GM12873 (cell line): ENCODE measurements at regions not wholly inside any gene's neighbourhood (a gene's known extent, or its start where the extent isn't known, plus 50 kb on each side); places are given as distances from the start of the nearest gene placed in this dataset.

Experiments used
- TF ChIP-seq, protein P1 (sequence below): IDR thresholded peaks from 2 replicates; pipeline ENCODE4 v1.5.1; 2012; ENCODE audit warnings: low read depth, mild to moderate bottlenecking, moderate library complexity, low read length, control low read depth; ENCODE audit not compliant: insufficient read depth; ENCODE audit errors: missing control alignments

DNA sequence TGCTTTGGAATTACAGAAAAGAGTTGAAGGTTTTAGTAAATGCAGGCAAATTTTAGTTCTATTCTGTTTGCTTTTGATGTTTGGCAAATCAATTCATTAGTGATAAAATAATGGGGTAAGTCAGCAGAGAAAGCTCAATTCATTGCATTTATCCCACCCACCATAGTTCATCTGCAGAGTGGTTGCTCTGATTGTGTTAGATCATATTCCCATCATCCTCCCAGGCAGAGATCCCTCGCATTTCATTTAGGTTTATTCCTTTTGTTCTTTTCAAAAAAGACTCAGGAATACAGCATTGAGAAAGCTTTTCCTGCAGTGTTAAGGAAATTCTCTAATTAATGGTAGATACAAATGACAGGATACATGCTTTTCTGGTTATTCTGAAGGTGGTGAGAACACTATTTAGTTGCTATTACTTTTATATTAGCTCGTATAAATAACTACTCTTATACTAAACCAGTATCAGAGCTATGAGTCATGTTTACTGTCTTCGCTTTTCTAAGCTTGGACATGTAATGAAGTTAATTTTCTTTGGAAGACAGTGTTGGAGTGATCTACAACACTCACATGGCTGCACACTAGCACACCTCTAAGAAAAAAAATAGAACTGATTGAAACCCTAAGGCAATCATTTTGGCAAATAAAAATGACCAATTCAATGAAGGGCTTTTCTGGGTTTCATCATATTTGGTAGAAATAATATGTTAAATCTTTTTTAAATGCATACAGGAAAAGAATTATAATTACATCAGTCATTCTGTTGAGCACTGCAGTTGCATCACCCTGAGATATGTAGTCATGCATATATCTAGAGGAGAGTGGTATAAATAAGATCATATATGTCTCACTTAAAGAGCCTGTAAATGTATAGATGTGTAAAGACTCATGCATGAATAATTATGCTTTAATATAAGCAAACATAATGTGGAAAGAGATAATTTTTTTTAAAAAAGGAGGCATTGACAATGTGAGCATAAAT, 351.6 kb downstream of the PCDH7 start:
- TF ChIP-seq, protein P1, sequence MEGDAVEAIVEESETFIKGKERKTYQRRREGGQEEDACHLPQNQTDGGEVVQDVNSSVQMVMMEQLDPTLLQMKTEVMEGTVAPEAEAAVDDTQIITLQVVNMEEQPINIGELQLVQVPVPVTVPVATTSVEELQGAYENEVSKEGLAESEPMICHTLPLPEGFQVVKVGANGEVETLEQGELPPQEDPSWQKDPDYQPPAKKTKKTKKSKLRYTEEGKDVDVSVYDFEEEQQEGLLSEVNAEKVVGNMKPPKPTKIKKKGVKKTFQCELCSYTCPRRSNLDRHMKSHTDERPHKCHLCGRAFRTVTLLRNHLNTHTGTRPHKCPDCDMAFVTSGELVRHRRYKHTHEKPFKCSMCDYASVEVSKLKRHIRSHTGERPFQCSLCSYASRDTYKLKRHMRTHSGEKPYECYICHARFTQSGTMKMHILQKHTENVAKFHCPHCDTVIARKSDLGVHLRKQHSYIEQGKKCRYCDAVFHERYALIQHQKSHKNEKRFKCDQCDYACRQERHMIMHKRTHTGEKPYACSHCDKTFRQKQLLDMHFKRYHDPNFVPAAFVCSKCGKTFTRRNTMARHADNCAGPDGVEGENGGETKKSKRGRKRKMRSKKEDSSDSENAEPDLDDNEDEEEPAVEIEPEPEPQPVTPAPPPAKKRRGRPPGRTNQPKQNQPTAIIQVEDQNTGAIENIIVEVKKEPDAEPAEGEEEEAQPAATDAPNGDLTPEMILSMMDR: no peak

DNA sequence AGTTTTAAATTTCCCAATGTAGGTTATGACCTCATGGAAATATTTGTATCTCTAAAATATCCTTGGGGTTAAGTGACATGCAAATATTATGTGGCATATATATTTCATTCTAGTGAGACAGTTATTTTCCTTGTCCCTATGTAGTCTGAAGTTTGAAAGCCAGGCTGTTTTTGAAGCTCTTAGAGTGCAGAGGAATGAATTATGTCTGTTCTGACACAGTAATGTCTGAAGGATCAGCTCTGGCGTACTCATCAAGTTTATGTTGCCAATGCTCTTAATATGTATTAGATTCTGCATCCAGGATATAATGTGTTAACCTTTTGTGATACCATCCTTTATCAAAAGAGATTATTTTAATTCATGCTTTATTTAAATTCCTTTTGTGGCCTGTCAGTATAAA, 355.8 kb downstream of the PCDH7 start:
- TF ChIP-seq, protein P1: no peak

DNA sequence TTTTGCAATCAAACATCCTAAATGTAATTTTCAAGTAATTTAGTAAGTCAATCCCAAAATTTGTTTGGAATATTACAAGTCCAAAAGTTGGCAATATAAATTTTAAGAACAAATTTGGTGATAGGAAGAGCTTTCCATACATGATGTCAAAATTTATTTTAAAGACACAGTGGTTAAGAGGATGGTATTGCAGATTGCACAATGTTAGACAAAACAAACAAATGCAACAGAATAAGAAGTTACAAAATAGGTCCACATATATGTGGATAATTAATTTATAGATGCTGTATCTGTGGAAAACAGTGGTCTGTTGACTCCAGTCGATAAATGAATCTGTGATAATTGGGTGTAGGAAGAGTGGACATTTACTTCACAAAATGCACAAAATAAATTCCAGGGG, 358.5 kb downstream of the PCDH7 start:
- TF ChIP-seq, protein P1: no peak

DNA sequence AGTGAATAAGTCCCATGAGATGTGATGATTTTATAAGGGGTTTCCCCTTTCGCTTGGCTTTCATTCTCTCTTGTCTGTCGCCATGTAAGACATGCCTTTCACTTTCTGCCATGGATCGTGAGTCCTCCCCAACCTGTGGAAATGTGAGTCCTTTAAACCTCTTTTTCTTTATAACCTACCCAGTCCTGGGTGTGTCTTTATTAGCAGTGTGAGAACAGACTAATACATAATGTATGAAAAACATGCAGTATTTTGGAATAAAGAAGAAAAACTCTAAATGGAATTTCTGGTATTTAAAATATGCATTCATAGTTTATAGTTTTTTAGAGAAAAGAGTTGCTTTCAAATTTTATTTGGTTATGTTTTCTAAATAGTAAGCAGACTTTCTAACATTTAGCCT, 360.7 kb downstream of the PCDH7 start:
- TF ChIP-seq, protein P1: no peak

DNA sequence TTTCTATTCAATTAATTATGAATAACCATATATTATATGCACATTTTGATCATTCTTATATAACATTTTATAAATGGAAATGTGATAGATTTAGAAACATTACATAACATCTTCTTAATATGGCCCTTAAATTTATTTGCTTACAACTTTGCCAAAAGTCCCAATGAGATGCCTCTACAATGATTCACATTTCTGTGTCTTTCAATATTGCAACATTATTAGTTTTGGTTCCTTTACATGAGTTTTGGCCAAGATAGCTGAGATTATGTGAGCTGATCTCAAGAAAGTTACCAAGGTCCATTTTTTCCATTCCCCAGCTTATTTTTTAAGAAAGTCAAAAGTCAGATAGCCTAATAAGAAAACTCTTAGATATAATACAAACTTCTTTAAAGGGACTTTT, 361.2 kb downstream of the PCDH7 start:
- TF ChIP-seq, protein P1: no peak

DNA sequence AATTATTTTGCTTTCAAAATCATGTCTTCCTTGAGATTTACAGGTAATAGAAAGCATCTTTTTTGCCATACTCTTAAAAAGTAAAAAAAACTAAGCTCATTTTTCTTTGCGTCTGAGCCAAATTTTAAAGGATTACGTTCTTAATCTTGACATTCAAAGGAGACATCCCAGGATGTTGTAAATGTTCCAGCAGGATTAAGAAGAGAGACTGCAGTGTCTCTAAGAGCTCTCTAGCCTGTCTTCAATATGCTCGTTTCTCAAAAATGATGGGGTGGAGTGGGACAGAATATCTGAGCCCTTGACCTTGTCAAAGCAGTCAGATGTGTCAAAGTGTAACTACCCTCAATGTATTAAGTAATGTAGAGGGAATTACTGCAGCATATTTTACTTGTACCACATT, 363.3 kb downstream of the PCDH7 start:
- TF ChIP-seq, protein P1: no peak

DNA sequence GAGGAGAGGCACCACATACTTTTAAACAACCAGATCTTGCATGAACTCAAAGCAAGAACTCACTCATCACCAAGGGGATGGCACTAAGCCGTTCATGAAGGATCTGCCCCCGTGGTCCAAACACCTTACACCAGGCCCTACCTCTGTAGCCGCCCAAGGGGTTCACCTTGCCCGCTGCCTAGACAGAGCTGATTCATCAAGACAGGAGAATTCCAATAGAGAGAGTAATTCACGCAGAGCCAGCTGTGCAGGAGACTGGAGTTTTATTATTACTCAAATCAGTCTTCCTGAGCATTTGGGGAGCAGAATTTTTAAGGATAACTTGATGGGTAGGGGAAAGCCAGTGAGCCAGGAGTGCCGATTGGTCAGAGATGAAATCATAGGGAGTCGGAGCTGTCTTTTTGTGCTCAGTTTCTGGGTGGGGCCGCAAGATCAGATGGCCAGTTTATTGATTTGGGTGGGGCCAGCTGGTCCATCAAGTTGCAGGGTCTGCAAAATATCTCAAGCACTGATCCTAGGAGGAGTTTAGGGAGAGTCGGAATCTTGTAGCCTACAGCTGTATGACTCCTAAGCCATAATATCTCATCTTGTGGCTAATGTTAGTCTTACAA, 364.7 kb downstream of the PCDH7 start:
- TF ChIP-seq, protein P1: no peak
